IMR-90 (cell line): ENCODE measurements at regions not wholly inside any gene's neighbourhood (a gene's known extent, or its start where the extent isn't known, plus 50 kb on each side); places are given as distances from the start of the nearest gene placed in this dataset.

Source experiments
- ATAC-seq: fragments of 200-7000 bp; cut with Tn5 transposase; 2 replicates; pipeline ENCODE4 v1.9.1; 2020; ENCODE audit warnings: low read depth, mild to moderate bottlenecking, moderate library complexity
- BruUV-seq: library from RNA; stranded (reverse); fragments of 400-500 nt; replicated peaks from 2 replicates; lab custom pipeline; 2021; lab: Mats Ljungman, UMichigan
- CTCF ChIA-PET: fragments of 300-600 bp; formaldehyde crosslinking; extraction: SDS; loops from one replicate; lab custom pipeline; 2021; ENCODE audit warnings: antibody characterized with exemption; lab: Yijun Ruan, JAX
- POLR2A ChIA-PET: fragments of 300-600 bp; sonication (Branson Sonifier 250); formaldehyde crosslinking; loops from one replicate; lab custom pipeline; 2022; ENCODE audit warnings: antibody characterized with exemption; ENCODE audit not compliant: unreplicated experiment; lab: Charles Lee
- DNase-seq: peaks from one replicate; pipeline ENCODE4 v3.0.0; 2013
- H2AFZ ChIP-seq: replicated peaks from 2 replicates; pipeline ENCODE3; 2013; ENCODE audit warnings: low read length, mild to moderate bottlenecking; ENCODE audit not compliant: poor library complexity
- H2AK5ac ChIP-seq: 2 replicates; pipeline ENCODE4 v1.6.1; 2013; ENCODE audit warnings: low read depth, low read length, inconsistent platforms
- H2AK9ac ChIP-seq: replicated peaks from 2 replicates; pipeline ENCODE3; 2013; ENCODE audit warnings: mild to moderate bottlenecking, low read depth, low read length, moderate library complexity; ENCODE audit not compliant: poor library complexity
- H2BK120ac ChIP-seq: 2 replicates; pipeline ENCODE4 v1.6.1; 2013; ENCODE audit warnings: low read depth, low read length, inconsistent platforms
- H2BK15ac ChIP-seq: 3 replicates; pipeline ENCODE4 v1.6.1; 2013; ENCODE audit warnings: low read depth, low read length, inconsistent platforms
- H2BK20ac ChIP-seq: 2 replicates; pipeline ENCODE4 v1.6.1; 2013; ENCODE audit warnings: low read depth, mild to moderate bottlenecking, inconsistent platforms, low read length, moderate library complexity
- H2BK5ac ChIP-seq: 2 replicates; pipeline ENCODE4 v1.6.1; 2013; ENCODE audit warnings: mild to moderate bottlenecking, low read depth, low read length, inconsistent platforms; ENCODE audit not compliant: poor library complexity, severe bottlenecking
- H3K14ac ChIP-seq: replicated peaks from 2 replicates; pipeline ENCODE4 v1.6.1; 2013; ENCODE audit warnings: low read depth, low read length, inconsistent platforms
- H3K18ac ChIP-seq: 2 replicates; pipeline ENCODE4 v1.6.1; 2013; ENCODE audit warnings: low read depth, low read length, control low read depth
- H3K23ac ChIP-seq: 2 replicates; pipeline ENCODE4 v1.6.1; 2013; ENCODE audit warnings: low read depth, low read length, inconsistent platforms
- H3K27ac ChIP-seq: 2 replicates; pipeline ENCODE4 v1.5.1; 2013; ENCODE audit warnings: mild to moderate bottlenecking, control low read depth, low read length; ENCODE audit not compliant: insufficient read depth
- H3K27me3 ChIP-seq: 2 replicates; pipeline ENCODE4 v1.6.1; 2013; ENCODE audit warnings: low read length; ENCODE audit not compliant: control insufficient read depth, insufficient read depth
- H3K36me3 ChIP-seq: 2 replicates; pipeline ENCODE4 v1.6.1; 2013; ENCODE audit warnings: low read length, mixed read lengths; ENCODE audit not compliant: control insufficient read depth, insufficient read depth
- H3K4ac ChIP-seq: 2 replicates; pipeline ENCODE4 v1.6.1; 2013; ENCODE audit warnings: low read depth, low read length, inconsistent platforms
- H3K4me1 ChIP-seq: 2 replicates; pipeline ENCODE4 v1.6.1; 2013; ENCODE audit warnings: low read length, mixed read lengths; ENCODE audit not compliant: control insufficient read depth, insufficient read depth
- H3K4me2 ChIP-seq: 2 replicates; pipeline ENCODE4 v1.6.1; 2013; ENCODE audit warnings: low read depth, mild to moderate bottlenecking, control low read depth, low read length, moderate library complexity
- H3K4me3 ChIP-seq: 2 replicates; pipeline ENCODE4 v1.5.1; 2013; ENCODE audit warnings: low read depth, mild to moderate bottlenecking, control low read depth, low read length, moderate library complexity; ENCODE audit not compliant: insufficient read depth
- H3K56ac ChIP-seq: 2 replicates; pipeline ENCODE4 v1.6.1; 2013; ENCODE audit warnings: low read length, inconsistent platforms; ENCODE audit not compliant: insufficient read depth; ENCODE audit errors: extremely low read depth
- H3K79me1 ChIP-seq, 2 experiments: 2 replicates each; pipeline ENCODE4 v1.6.1; 2013; ENCODE audit warnings: low read length in 2 of 2, inconsistent platforms in 1 of 2, low read depth in 1 of 2
- H3K9ac ChIP-seq: 2 replicates; pipeline ENCODE4 v1.6.1; 2013; ENCODE audit warnings: low read depth, low read length, control low read depth
- H3K9me1 ChIP-seq: 2 replicates; pipeline ENCODE4 v1.6.1; 2013; ENCODE audit warnings: low read length, inconsistent platforms; ENCODE audit not compliant: insufficient read depth
- H3K9me3 ChIP-seq: 2 replicates; pipeline ENCODE4 v1.6.1; 2013; ENCODE audit warnings: low read length; ENCODE audit not compliant: control insufficient read depth, insufficient read depth
- H4K20me1 ChIP-seq: 2 replicates; pipeline ENCODE4 v1.6.1; 2013; ENCODE audit warnings: low read length, inconsistent platforms; ENCODE audit not compliant: insufficient read depth
- H4K5ac ChIP-seq: 2 replicates; pipeline ENCODE4 v1.6.1; 2013; ENCODE audit warnings: mild to moderate bottlenecking, low read depth, low read length, control low read depth
- H4K8ac ChIP-seq, 2 experiments: 2 replicates each; pipeline ENCODE4 v1.6.1; 2013; ENCODE audit warnings: low read depth in 2 of 2, low read length in 2 of 2, control low read depth in 1 of 2, inconsistent platforms in 1 of 2
- H4K91ac ChIP-seq: 2 replicates; pipeline ENCODE4 v1.6.1; 2013; ENCODE audit warnings: low read depth, low read length, inconsistent platforms; ENCODE audit not compliant: insufficient read depth
- CHD1 ChIP-seq: IDR thresholded peaks from 2 replicates; pipeline ENCODE4 v1.6.1; 2012; ENCODE audit warnings: low read depth, low read length, improper control_type of control experiment
- CTCF ChIP-seq: conservative IDR thresholded peaks from 2 replicates; pipeline ENCODE4 v1.5.1; 2012; ENCODE audit warnings: mild to moderate bottlenecking, low read depth, low read length, improper control_type of control experiment
- MXI1 ChIP-seq: IDR thresholded peaks from 2 replicates; pipeline ENCODE4 v1.6.1; 2012; ENCODE audit warnings: low read depth, mild to moderate bottlenecking, low read length, moderate library complexity, borderline replicate concordance
- RAD21 ChIP-seq: IDR thresholded peaks from 2 replicates; pipeline ENCODE4 v1.6.1; 2012; ENCODE audit warnings: low read length, improper control_type of control experiment
- RFX5 ChIP-seq: IDR thresholded peaks from 2 replicates; pipeline ENCODE4 v1.8.0; 2012; ENCODE audit warnings: low read depth, mild to moderate bottlenecking, low read length, moderate library complexity
- SMC3 ChIP-seq: fragments of 150-350 bp; IDR thresholded peaks from 2 replicates; pipeline ENCODE4 v1.6.1; 2016; ENCODE audit warnings: low read depth, mild to moderate bottlenecking, antibody characterized with exemption, low read length, moderate library complexity
- WGBS, 2 experiments: methylation state at CpG; one replicate each; pipeline versions ENCODE4 v1.1.5 to v1.1.7; 2013; ENCODE audit warnings: missing lambda C conversion rate in 2 of 2; ENCODE audit not compliant: insufficient read length in 1 of 2; ENCODE audit errors: extremely low coverage in 2 of 2; 5-methylcytosine and 5-hydroxymethylcytosine counted together
- dilution Hi-C: fragments of 300-500 bp; cut with HindIII; formaldehyde crosslinking; loops from one replicate; pipeline ENCODE4 v1.14.3; 2018; ENCODE audit warnings: low sequenced_read_pairs; ENCODE audit not compliant: unreplicated experiment
- in situ Hi-C: fragments of 300-500 bp; cut with MboI; formaldehyde crosslinking; loops from 3 replicates; pipeline ENCODE4 v1.14.3; 2019; ENCODE audit warnings: low sequenced_read_pairs, inconsistent platforms, mixed read lengths
- intact Hi-C: fragments of 100-400 bp; cut with micrococcal nuclease; formaldehyde crosslinking; loops from 2 replicates; pipeline ENCODE4 v1.10.0; 2022

GRCh38 chr3:177781686-177782161, 584.4 kb upstream of the TBL1XR1 start:
- Histone ChIP-seq H3K9me1 (peaks cover 19% of the 10 kb centered on the region), H4K91ac (peak overlapping the region; percentile 91), H3K23ac (peak overlapping the region; percentile 87), H4K5ac (peak overlapping the region; percentile 55), H3K4me3 (no peak overlapping the region), H2AFZ (peak overlapping the region; percentile 81), H3K4me1 (peaks cover 17% of the 10 kb centered on the region), H3K14ac (peak overlapping the region; percentile 91), H2BK20ac (peak overlapping the region; percentile 98), H3K4ac (peak overlapping the region; percentile 95), H2BK120ac (peak overlapping the region; percentile 97), H3K4me2 (no peak overlapping the region), H3K27ac (peak overlapping the region; percentile 86; the same call in 1 of the 2 replicates), H3K9me3 (no peaks in the 10 kb centered on the region), H4K20me1 (no peaks in the 10 kb centered on the region), H3K36me3 (no peaks in the 10 kb centered on the region), H3K56ac (peak overlapping the region; percentile 53), H2AK5ac (peak overlapping the region; percentile 96), H2AK9ac (peak overlapping the region; percentile 38), H3K27me3 (no peaks in the 10 kb centered on the region), H3K79me1 (no peaks in the 10 kb centered on the region), H4K8ac (peak overlapping the region; percentile 59 to 96), H2BK15ac (peak overlapping the region; percentile 86; the same call in 2 of the 3 replicates), H2BK5ac (peak overlapping the region; percentile 77), H3K9ac (0 out of 2 replicates have a peak overlapping the region, but pooled peaks have one; percentile 5), H3K18ac (peak overlapping the region; percentile 72)
- intact Hi-C loops, result loop anchor here (5.0 kb wide), 2 partner anchors 541 to 1019 kb away; no protein-coding TSS in a partner anchor
- in situ Hi-C loops, result no loop called here
- CTCF ChIA-PET, result no interaction called here
- POLR2A ChIA-PET, result no interaction called here
- no TSS peak for BruUV-seq
- TF ChIP-seq SMC3 (no peak), RFX5 (no peak), CTCF (no peak), CHD1 (no peak), RAD21 (no peak), MXI1 (no peak)
- DNase-seq (peak; percentile 79), ATAC-seq (peak; percentile 80)
- dilution Hi-C loops, result no loop called here
- WGBS, 2 experiments, result no CpG with 5 or more reads among the region's 3 CpGs
